ENCODE measurements at regions not wholly inside any gene's neighbourhood (a gene's known extent, or its start where the extent isn't known, plus 50 kb on each side); places are given as distances from the start of the nearest gene placed in this dataset.

DNA sequence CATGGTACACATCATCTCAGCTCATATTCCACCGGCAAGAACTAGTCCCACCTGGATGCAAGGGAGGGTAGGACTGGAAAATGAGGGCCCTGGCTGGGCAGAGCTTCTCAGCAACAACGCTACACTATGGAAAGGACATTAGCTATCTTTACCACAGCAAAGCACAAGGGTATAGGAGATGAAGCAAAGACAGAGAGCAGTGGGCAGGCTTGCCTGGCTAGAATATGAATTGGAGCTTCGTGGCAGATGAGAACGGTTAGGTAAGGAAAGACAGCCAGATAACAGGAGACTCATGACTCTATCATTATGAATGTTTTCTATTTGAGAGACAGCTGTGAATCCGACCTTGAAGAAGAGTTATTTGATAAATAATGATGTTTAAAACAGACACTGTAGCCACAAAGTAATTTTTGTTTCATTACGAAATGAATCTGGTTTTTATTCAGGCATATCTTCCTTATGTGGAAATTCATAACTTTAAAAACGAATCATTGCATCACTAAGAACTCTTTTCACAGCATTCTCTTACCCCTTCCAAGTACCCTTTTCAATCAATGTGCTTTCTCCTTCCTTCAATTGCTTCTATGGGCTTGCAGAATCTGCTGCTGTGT lies 59.1 kb upstream of the PCED1B start:
- DNase-seq (ENCODE audit: low read depth, low spot score): no peak
- H3K9ac ChIP-seq (ENCODE audit: insufficient read length): peak overlapping the region; percentile 44
- no peaks in the 10 kb centered on the region for H3K9me3 ChIP-seq (ENCODE audit: low read depth, low read length)
- TF ChIP-seq EZH2 (IDR thresholded peaks at IDR 0.05) (no peak), FOXP2 (optimal IDR thresholded peaks at IDR 0.05; ENCODE audit: control extremely low read depth, extremely low read length, insufficient read depth) (no peak), POLR2AphosphoS5 (IDR thresholded peaks at IDR 0.05; ENCODE audit: borderline replicate concordance, low read depth, low read length) (no peak)
- H3K36me3 ChIP-seq (ENCODE audit: insufficient read depth, low read length): no peaks in the 10 kb centered on the region
- peak overlapping the region; percentile 78 for H3K27ac ChIP-seq
- H3K4me3 ChIP-seq: no peak overlapping the region

GRCh38 chr12:47021298-47021697 lies 58.1 kb upstream of the PCED1B start:
- Histone ChIP-seq H3K9ac (ENCODE audit: insufficient read length) (peak overlapping the region; percentile 28), H3K9me3 (ENCODE audit: low read depth, low read length) (no peaks in the 10 kb centered on the region), H3K27ac (peak overlapping the region; percentile 78), H3K4me3 (no peak overlapping the region), H3K36me3 (ENCODE audit: insufficient read depth, low read length) (no peaks in the 10 kb centered on the region)
- no peak for TF ChIP-seq EZH2 (IDR thresholded peaks at IDR 0.05)
- TF ChIP-seq POLR2AphosphoS5 (IDR thresholded peaks at IDR 0.05; ENCODE audit: borderline replicate concordance, low read depth, low read length): no peak
- TF ChIP-seq FOXP2 (optimal IDR thresholded peaks at IDR 0.05; ENCODE audit: control extremely low read depth, extremely low read length, insufficient read depth): no peak
- DNase-seq (ENCODE audit: low read depth, low spot score): peak; percentile 78

DNA sequence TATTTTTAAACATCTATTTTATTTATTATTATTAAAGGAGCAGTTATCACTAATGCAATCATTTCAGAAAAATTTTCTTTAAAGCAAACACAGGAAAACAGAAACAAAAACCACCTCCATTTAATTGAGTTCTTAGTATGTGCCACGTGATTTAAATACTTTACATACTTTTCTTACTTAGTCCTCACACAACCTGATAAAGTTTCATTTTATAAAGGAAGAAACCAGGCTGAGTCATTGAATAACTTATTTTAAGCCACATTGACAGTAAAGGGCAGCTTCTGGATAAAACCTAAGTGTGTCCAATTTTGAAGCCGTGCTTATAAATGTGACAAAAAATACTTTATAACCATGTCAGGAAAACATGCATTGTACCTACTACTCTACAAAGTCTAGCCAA lies 57.1 kb upstream of the PCED1B start:
- H3K9ac ChIP-seq (ENCODE audit: insufficient read length): no peak overlapping the region
- no peak overlapping the region for H3K4me3 ChIP-seq
- no peaks in the 10 kb centered on the region for H3K36me3 ChIP-seq (ENCODE audit: insufficient read depth, low read length)
- DNase-seq (ENCODE audit: low read depth, low spot score): no peak
- no peaks in the 10 kb centered on the region for H3K9me3 ChIP-seq (ENCODE audit: low read depth, low read length)
- peak overlapping the region; percentile 62; the same call in 1 of the 2 replicates for H3K27ac ChIP-seq
- TF ChIP-seq FOXP2 (optimal IDR thresholded peaks at IDR 0.05; ENCODE audit: control extremely low read depth, extremely low read length, insufficient read depth) (no peak), POLR2AphosphoS5 (IDR thresholded peaks at IDR 0.05; ENCODE audit: borderline replicate concordance, low read depth, low read length) (no peak), EZH2 (IDR thresholded peaks at IDR 0.05) (no peak)

DNA sequence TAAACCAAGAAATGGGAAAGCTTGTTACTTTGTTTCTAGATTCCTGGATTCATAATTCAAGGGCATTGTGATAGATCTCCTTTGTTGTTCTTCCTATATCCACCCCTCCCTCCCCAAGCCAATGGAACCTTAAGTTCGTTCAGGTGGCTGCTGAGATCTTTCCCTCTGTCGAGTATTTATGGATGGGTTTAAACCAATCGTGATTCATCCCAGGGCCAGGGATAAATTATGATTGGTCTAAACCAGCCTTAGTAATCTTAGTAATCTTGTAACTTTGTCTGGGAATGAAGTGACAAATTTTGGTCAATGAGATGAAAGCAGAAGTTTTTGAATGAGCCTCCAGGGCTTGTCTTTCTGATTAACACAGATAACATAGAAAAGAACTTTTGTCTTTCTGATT lies 56.1 kb upstream of the PCED1B start:
- Histone ChIP-seq H3K9me3 (ENCODE audit: low read depth, low read length) (no peaks in the 10 kb centered on the region), H3K27ac (no peak overlapping the region), H3K36me3 (ENCODE audit: insufficient read depth, low read length) (no peaks in the 10 kb centered on the region), H3K4me3 (no peak overlapping the region), H3K9ac (ENCODE audit: insufficient read length) (no peak overlapping the region)
- TF ChIP-seq FOXP2 (optimal IDR thresholded peaks at IDR 0.05; ENCODE audit: control extremely low read depth, extremely low read length, insufficient read depth): no peak
- no peak for TF ChIP-seq EZH2 (IDR thresholded peaks at IDR 0.05)
- no peak for TF ChIP-seq POLR2AphosphoS5 (IDR thresholded peaks at IDR 0.05; ENCODE audit: borderline replicate concordance, low read depth, low read length)
- DNase-seq (ENCODE audit: low read depth, low spot score): no peak

GRCh38 chr12:47023953-47024352 lies 55.5 kb upstream of the PCED1B start:
- no peak overlapping the region for H3K9ac ChIP-seq (ENCODE audit: insufficient read length)
- H3K4me3 ChIP-seq: no peak overlapping the region
- H3K36me3 ChIP-seq (ENCODE audit: insufficient read depth, low read length): no peaks in the 10 kb centered on the region
- H3K9me3 ChIP-seq (ENCODE audit: low read depth, low read length): no peaks in the 10 kb centered on the region
- no peak for DNase-seq (ENCODE audit: low read depth, low spot score)
- no peak for TF ChIP-seq FOXP2 (optimal IDR thresholded peaks at IDR 0.05; ENCODE audit: control extremely low read depth, extremely low read length, insufficient read depth)
- H3K27ac ChIP-seq: no peak overlapping the region

DNA sequence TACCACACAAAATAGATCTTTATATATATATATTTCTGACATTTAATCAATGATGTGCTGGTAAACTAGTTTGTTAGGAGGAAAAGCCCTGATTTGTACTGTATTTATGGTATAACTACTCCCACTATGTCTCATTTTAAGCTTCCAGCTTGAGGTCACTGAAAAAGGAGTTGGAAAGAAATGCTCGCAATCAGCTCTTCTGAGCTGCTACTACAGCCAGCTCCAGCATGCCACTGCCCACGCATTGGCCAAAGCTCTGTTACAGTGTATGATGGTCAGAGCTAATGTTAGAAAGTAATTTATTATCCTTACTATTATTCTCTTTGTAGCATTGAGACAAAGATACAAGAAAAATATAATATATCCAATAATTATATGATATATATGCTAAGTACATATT lies 55.0 kb upstream of the PCED1B start:
- Histone ChIP-seq H3K36me3 (ENCODE audit: insufficient read depth, low read length) (no peaks in the 10 kb centered on the region), H3K9me3 (ENCODE audit: low read depth, low read length) (no peaks in the 10 kb centered on the region), H3K9ac (ENCODE audit: insufficient read length) (no peak overlapping the region), H3K4me3 (no peak overlapping the region), H3K27ac (no peak overlapping the region)
- TF ChIP-seq FOXP2 (optimal IDR thresholded peaks at IDR 0.05; ENCODE audit: control extremely low read depth, extremely low read length, insufficient read depth): no peak
- no peak for TF ChIP-seq EZH2 (IDR thresholded peaks at IDR 0.05)
- DNase-seq (ENCODE audit: low read depth, low spot score): no peak

DNA sequence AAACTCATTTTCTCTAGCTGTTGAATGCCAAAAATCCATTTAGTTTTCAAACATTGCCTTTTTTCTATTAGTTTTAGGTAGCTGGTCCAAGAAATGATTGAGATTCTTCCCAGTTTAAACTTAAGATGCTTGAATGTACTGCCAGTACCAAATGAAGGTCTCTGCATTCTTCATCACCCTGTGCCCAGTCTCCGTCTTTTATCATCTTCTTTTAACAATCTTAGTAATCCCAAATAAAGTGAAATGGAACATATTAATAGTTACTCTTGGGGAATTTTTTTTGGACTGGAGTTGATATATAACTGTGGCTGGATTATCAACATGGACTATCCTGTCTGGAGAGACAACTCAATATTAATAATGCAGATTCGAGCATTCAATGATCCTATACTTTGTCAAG lies 54.1 kb upstream of the PCED1B start:
- Histone ChIP-seq H3K4me3 (no peak overlapping the region), H3K27ac (no peak overlapping the region), H3K9ac (ENCODE audit: insufficient read length) (no peak overlapping the region), H3K36me3 (ENCODE audit: insufficient read depth, low read length) (no peaks in the 10 kb centered on the region), H3K9me3 (ENCODE audit: low read depth, low read length) (no peaks in the 10 kb centered on the region)
- no peak for DNase-seq (ENCODE audit: low read depth, low spot score)
- TF ChIP-seq FOXP2 (optimal IDR thresholded peaks at IDR 0.05; ENCODE audit: control extremely low read depth, extremely low read length, insufficient read depth) (no peak), POLR2AphosphoS5 (IDR thresholded peaks at IDR 0.05; ENCODE audit: borderline replicate concordance, low read depth, low read length) (no peak), EZH2 (IDR thresholded peaks at IDR 0.05) (no peak)

DNA sequence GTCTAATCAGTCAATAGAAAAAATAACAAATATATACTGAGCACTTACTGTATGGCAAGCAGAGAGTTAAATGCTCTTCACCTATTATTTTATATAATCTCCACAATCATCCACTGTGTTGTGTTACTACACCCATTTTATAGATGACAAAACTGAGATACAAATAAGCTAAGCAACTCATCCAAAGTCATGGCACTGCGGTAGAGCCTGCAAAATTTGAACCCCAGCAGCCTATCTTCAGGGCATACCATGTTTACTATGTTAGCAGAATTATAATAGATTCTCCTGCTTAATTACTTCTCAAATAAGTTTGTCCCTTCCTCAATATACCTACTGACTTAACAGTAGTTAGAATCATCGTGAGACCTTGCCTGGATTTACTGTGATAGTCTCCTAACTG lies 53.6 kb upstream of the PCED1B start:
- Histone ChIP-seq H3K27ac (no peak overlapping the region), H3K9me3 (ENCODE audit: low read depth, low read length) (no peaks in the 10 kb centered on the region), H3K36me3 (ENCODE audit: insufficient read depth, low read length) (no peaks in the 10 kb centered on the region), H3K4me3 (no peak overlapping the region), H3K9ac (ENCODE audit: insufficient read length) (no peak overlapping the region)
- TF ChIP-seq POLR2AphosphoS5 (IDR thresholded peaks at IDR 0.05; ENCODE audit: borderline replicate concordance, low read depth, low read length) (no peak), FOXP2 (optimal IDR thresholded peaks at IDR 0.05; ENCODE audit: control extremely low read depth, extremely low read length, insufficient read depth) (no peak), EZH2 (IDR thresholded peaks at IDR 0.05) (no peak)
- DNase-seq (ENCODE audit: low read depth, low spot score): no peak

DNA sequence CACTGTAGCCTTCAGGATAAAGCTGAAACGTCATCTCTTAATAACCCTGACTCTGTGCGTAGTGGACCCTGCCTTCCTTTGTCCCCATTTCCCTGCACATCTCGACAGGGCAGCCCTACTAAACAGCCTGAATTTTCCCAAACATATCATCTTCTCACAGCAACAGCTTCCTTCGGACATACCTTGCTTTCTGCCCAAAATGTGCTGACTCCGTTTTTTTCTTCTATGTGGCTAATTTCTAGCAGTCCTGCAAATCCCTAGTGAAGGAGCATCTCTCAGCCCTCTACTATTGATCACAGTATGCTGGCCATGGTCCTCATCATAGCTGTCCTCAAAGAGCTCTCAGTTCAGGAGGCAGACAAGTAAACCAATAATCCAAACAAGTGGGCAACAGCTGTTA lies 53.1 kb upstream of the PCED1B start:
- H3K9ac ChIP-seq (ENCODE audit: insufficient read length): no peak overlapping the region
- TF ChIP-seq EZH2 (IDR thresholded peaks at IDR 0.05) (no peak), POLR2AphosphoS5 (IDR thresholded peaks at IDR 0.05; ENCODE audit: borderline replicate concordance, low read depth, low read length) (no peak), FOXP2 (optimal IDR thresholded peaks at IDR 0.05; ENCODE audit: control extremely low read depth, extremely low read length, insufficient read depth) (no peak)
- no peak overlapping the region for H3K27ac ChIP-seq
- no peaks in the 10 kb centered on the region for H3K9me3 ChIP-seq (ENCODE audit: low read depth, low read length)
- no peaks in the 10 kb centered on the region for H3K36me3 ChIP-seq (ENCODE audit: insufficient read depth, low read length)
- H3K4me3 ChIP-seq: no peak overlapping the region
- no peak for DNase-seq (ENCODE audit: low read depth, low spot score)

Data from SK-N-MC (cell line).